Activated CD8-positive, alpha-beta memory T cell treated with anti-CD3 and anti-CD28 coated beads, Interleukin-2, amount 10 ng/mL, durations not matched to agents 7 days and 5 days (primary cell): ENCODE measurements at regions not wholly inside any gene's neighbourhood (a gene's known extent, or its start where the extent isn't known, plus 50 kb on each side); places are given as distances from the start of the nearest gene placed in this dataset.

Source experiments
- ATAC-seq: fragments of 150-1000 bp; cut with Tn5 transposase; one replicate; pipeline ENCODE4 v1.10.0; 2021; ENCODE audit warnings: moderate library complexity
- CTCF ChIA-PET: fragments of 350-600 bp; sonication (Branson Sonifier 250); formaldehyde crosslinking; loops from one replicate; lab custom pipeline; 2021; ENCODE audit warnings: antibody characterized with exemption; lab: Charles Lee
- DNase-seq: peaks from one replicate; pipeline ENCODE4 v3.0.0-alpha.2; 2020
- H3K27ac Mint-ChIP-seq: one replicate; pipeline ENCODE4 v1.8.0; 2021; ENCODE audit warnings: mild to moderate bottlenecking, mixed read lengths
- H3K27me3 Mint-ChIP-seq: one replicate; pipeline ENCODE4 v1.8.0; 2021; ENCODE audit warnings: mixed read lengths
- H3K36me3 Mint-ChIP-seq: one replicate; pipeline ENCODE4 v1.8.0; 2021; ENCODE audit warnings: mild to moderate bottlenecking, mixed read lengths
- H3K4me1 Mint-ChIP-seq: one replicate; pipeline ENCODE4 v1.8.0; 2021; ENCODE audit warnings: mixed read lengths
- H3K4me3 Mint-ChIP-seq: one replicate; pipeline ENCODE4 v1.8.0; 2021; ENCODE audit warnings: mild to moderate bottlenecking, moderate library complexity, mixed read lengths
- H3K9me3 Mint-ChIP-seq: one replicate; pipeline ENCODE4 v1.8.0; 2022; ENCODE audit warnings: low read depth, mixed read lengths

DNA sequence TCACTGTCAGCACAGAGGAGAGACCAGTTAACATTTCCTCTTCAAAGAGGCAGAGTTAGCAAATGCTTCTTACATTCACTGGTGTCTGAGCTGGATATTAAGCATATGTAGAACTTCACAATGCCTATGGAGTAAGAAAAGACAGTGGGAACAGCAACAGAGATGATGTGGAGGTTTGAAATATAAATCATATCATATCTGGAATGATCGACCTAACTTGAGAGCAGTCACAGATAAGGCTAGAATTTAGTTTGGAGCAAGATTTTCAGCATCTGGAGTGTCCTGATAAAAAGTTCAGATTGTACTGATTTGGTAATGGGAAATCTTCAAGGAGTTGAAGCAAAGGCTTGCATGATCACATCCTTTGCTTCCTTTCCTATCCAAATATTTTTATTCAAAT, 90.5 kb upstream of the ANKRD50 start:
- no peak overlapping the region for H3K27ac Mint-ChIP-seq
- CTCF ChIA-PET, result no interaction called here
- no peaks in the 10 kb centered on the region for H3K4me1 Mint-ChIP-seq
- no peaks in the 10 kb centered on the region for H3K27me3 Mint-ChIP-seq
- DNase-seq (no peak), ATAC-seq (no peak)
- no peak overlapping the region for H3K4me3 Mint-ChIP-seq
- peaks cover 3% of the 10 kb centered on the region for H3K9me3 Mint-ChIP-seq
- H3K36me3 Mint-ChIP-seq, result no peaks in the 10 kb centered on the region

DNA sequence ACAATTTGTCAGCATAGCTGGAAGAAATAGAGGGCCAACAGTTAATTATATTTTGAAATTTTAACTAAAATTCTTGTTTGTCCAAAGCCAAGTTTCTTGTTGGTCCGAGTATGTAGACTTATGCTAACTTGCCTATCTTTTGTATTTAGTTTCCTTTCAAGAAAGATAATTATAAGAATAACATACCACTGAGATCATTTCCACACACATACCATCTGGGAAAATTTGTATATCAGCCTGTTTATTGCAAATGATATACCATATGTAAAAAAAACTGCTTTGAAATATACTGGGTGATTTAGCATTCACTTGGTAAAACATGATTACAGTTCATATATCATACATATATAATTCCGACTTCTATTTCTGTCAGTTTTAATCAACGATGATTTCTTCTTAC, 84.7 kb upstream of the ANKRD50 start:
- H3K36me3 Mint-ChIP-seq, result no peaks in the 10 kb centered on the region
- CTCF ChIA-PET, result no interaction called here
- H3K27me3 Mint-ChIP-seq, result no peaks in the 10 kb centered on the region
- no peak overlapping the region for H3K27ac Mint-ChIP-seq
- peaks cover 5% of the 10 kb centered on the region for H3K9me3 Mint-ChIP-seq
- ATAC-seq (no peak), DNase-seq (no peak)
- no peak overlapping the region for H3K4me3 Mint-ChIP-seq
- no peaks in the 10 kb centered on the region for H3K4me1 Mint-ChIP-seq

DNA sequence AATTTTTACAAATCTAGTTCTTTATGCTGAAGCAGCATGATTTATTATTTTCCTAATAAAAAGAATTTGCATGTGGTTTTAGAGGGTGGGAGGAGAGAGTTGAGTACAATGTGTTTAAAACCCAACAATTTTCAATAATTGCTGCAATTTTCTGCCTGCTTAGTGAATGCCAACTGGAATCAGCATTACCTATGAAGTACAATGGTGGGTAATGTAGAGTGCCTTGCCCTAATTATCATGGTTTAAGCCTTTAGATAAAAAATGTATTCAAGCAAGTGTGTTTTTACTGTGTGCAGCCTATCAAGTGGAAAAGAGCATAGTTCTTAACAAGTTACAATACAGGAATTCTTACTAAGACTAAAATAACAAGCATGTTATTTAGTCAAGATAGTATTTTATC, 77.9 kb upstream of the ANKRD50 start:
- no peaks in the 10 kb centered on the region for H3K4me1 Mint-ChIP-seq
- H3K4me3 Mint-ChIP-seq, result no peak overlapping the region
- no peaks in the 10 kb centered on the region for H3K36me3 Mint-ChIP-seq
- ATAC-seq (no peak), DNase-seq (no peak)
- CTCF ChIA-PET, result no interaction called here
- H3K27ac Mint-ChIP-seq, result no peak overlapping the region
- peaks cover 2% of the 10 kb centered on the region for H3K9me3 Mint-ChIP-seq
- H3K27me3 Mint-ChIP-seq, result no peaks in the 10 kb centered on the region

DNA sequence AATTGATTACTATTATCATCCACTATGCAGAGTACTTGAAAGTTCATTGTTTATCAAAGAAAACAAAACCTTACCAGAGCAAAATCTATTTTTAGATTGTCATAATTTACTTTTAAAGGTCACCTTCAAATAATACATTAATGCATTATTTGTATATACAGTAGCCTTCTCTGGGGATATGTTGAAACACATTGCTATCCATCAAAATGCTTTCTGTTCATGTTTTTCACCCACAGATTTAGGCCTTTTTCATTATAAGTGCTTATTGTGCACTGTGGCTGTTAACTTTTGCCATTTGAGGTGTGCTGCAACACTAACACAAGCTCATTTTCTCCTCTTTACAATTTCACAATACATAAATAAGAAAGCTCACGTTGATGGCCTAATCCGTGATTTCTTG, 74.1 kb upstream of the ANKRD50 start:
- Mint-ChIP-seq H3K9me3 (no peaks in the 10 kb centered on the region), H3K27me3 (no peaks in the 10 kb centered on the region), H3K27ac (no peak overlapping the region), H3K4me3 (no peak overlapping the region), H3K4me1 (no peaks in the 10 kb centered on the region), H3K36me3 (no peaks in the 10 kb centered on the region)
- no peak for ATAC-seq
- CTCF ChIA-PET, result no interaction called here
- no peak for DNase-seq

DNA sequence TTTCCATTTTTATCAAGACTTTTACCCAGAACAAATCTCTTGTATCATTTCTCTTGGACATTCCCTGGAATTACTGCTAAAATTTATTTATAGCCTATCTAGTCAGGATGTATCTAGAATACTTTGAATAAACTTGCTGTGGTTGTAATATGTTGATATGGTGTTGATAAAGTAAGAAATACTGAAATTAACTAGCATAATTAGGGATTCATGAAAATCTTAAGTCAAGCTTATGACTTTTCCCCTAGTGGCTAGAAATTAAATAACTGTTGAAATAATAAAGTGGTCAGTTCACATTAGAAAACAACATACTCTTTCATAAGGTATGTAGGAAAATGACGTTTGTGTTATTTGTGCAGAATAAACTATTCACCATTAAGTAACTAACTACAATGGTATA, 73.1 kb upstream of the ANKRD50 start:
- no peak overlapping the region for H3K27ac Mint-ChIP-seq
- CTCF ChIA-PET, result no interaction called here
- no peaks in the 10 kb centered on the region for H3K4me1 Mint-ChIP-seq
- H3K9me3 Mint-ChIP-seq, result no peaks in the 10 kb centered on the region
- ATAC-seq, result no peak
- H3K27me3 Mint-ChIP-seq, result no peaks in the 10 kb centered on the region
- H3K4me3 Mint-ChIP-seq, result no peak overlapping the region
- H3K36me3 Mint-ChIP-seq, result no peaks in the 10 kb centered on the region
- no peak for DNase-seq

DNA sequence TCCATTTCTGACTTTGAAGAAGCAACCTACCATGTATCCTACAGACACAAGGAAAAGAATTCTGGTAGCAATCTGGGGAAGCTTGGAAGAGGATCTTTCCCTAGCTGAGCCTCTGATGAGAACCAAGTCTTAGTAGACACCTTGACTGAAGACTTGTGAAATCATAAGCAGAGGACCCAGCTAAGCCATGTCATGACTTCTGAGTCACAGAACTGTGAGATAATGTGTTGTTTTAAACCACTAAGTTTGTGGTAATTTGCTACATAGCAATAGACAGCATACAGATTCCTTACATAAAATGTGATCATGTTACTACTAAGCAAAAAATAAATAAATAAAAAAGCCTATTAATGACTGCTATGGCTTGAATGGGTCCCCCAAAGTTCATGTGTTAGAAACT, 71.3 kb upstream of the ANKRD50 start:
- Mint-ChIP-seq H3K4me1 (no peaks in the 10 kb centered on the region), H3K36me3 (no peaks in the 10 kb centered on the region), H3K27ac (no peak overlapping the region), H3K9me3 (no peaks in the 10 kb centered on the region), H3K4me3 (no peak overlapping the region), H3K27me3 (no peaks in the 10 kb centered on the region)
- CTCF ChIA-PET, result no interaction called here
- DNase-seq (no peak), ATAC-seq (no peak)

DNA sequence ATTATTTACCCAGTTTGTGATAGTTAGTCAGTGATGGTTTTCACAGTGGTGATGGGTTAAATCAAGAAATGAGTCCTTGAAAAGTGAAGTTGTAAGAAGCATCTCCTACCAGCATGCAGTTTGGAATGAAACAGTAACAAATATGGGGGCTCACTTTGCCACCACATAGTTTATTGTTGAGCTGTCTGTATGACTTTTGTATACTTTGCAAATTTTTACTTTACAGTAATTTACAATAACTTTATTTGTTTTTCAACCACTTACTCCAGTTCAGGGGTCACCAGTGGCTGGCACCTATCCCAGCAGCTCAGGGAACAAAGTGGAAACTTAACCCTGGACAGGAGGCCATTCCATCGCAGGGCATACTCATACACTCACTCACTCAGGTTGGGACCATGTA, 64.5 kb upstream of the ANKRD50 start:
- no peak for ATAC-seq
- Mint-ChIP-seq H3K36me3 (no peaks in the 10 kb centered on the region), H3K4me1 (no peaks in the 10 kb centered on the region), H3K9me3 (peaks cover 2% of the 10 kb centered on the region), H3K27me3 (no peaks in the 10 kb centered on the region), H3K27ac (no peak overlapping the region), H3K4me3 (no peak overlapping the region)
- CTCF ChIA-PET, result no interaction called here
- DNase-seq, result no peak

DNA sequence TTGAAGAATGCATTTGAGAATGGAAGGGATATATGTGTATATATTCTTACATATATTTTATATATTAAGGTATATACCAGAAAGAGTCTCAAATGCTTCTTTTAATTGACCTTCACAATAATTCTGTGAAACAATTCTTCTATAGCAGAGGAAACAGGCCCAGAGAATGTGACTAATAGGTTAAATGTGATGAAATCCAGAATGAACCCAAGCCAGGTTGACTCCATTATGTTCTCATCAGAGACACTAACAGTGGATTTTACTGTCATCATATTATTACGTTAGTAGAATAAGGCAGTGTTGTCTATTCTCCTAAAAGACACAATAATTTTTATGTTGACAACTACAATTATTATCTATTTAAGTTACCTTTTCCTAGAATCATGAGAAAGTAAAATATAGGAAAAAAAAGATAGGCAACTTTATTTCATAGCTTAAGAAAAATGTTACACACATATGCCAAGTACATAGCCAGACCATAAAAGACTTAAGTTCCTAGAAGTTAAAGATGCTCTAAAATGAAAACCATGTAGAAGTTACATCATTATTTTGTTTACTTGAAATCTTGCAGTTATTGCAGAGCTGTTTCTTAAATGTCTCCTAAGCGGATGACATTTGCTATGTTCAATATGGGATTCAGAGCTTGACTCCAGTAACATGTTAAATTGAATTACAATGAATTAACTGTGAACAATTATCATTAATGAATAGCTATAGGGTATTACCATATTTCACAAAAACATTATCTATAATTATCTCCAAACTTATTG, 56.2 kb upstream of the ANKRD50 start:
- CTCF ChIA-PET, result no interaction called here
- H3K27me3 Mint-ChIP-seq, result no peaks in the 10 kb centered on the region

DNA sequence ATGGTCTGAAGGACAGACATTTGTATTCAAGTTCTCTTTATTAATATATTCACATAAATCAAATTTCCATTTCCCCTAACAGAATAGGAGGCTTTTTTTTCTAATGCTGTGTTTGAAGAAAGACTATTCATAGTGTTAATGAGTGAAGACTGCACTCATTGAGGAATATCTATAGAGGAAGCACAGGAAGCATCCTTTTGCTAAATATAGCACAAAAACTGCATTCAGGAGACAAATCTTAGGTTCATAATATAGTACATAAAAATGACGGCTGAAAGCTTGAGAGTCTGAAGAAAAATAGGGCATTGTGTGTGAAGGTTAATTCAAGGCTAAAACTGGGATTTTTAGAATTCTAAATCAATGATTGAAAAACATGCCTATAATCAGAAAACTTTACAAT, 50.4 kb upstream of the ANKRD50 start:
- Mint-ChIP-seq H3K9me3 (peaks cover 2% of the 10 kb centered on the region), H3K4me3 (no peak overlapping the region), H3K27ac (no peak overlapping the region), H3K27me3 (no peaks in the 10 kb centered on the region), H3K36me3 (no peaks in the 10 kb centered on the region), H3K4me1 (no peaks in the 10 kb centered on the region)
- ATAC-seq, result no peak
- no peak for DNase-seq
- CTCF ChIA-PET, result no interaction called here

More for the DNA sequence above, 56.2 kb upstream of the ANKRD50 start:
- DNase-seq (no peak), ATAC-seq (no peak)
- Mint-ChIP-seq H3K4me3 (no peak overlapping the region), H3K9me3 (peaks cover 2% of the 10 kb centered on the region), H3K36me3 (no peaks in the 10 kb centered on the region), H3K27ac (no peak overlapping the region), H3K4me1 (no peaks in the 10 kb centered on the region)
